Colonic mucosa (tissue), 4 donors: ENCODE measurements at regions not wholly inside any gene's neighbourhood (a gene's known extent, or its start where the extent isn't known, plus 50 kb on each side); places are given as distances from the start of the nearest gene placed in this dataset.
"Not testable (repeated sequence)": the region's sequence is repeated elsewhere in the genome, so short reads cannot be mapped to it uniquely, and the experiment has no call there.

Source experiments
- DNase-seq: peaks from one replicate; pipeline ENCODE4 v3.0.0-alpha.2; 2020
- H3K27ac ChIP-seq: fragments of 200-600 bp; one replicate; pipeline ENCODE4 v1.8.0; 2021
- H3K27me3 ChIP-seq: fragments of 200-600 bp; one replicate; pipeline ENCODE4 v1.8.0; 2021
- H3K36me3 ChIP-seq: fragments of 200-600 bp; one replicate; pipeline ENCODE4 v1.8.0; 2021
- H3K4me1 ChIP-seq: fragments of 200-600 bp; one replicate; pipeline ENCODE4 v1.8.0; 2021; ENCODE audit warnings: mild to moderate bottlenecking
- H3K4me3 ChIP-seq: fragments of 200-600 bp; one replicate; pipeline ENCODE4 v1.8.0; 2021
- H3K9ac ChIP-seq, 2 donors: one replicate each; pipeline ENCODE4 v1.7.0; 2013; ENCODE audit warnings: control low read depth in 2 of 2, low read depth in 2 of 2, low read length in 2 of 2
- H3K9me3 ChIP-seq: fragments of 200-600 bp; one replicate; pipeline ENCODE4 v1.8.0; 2021
- intact Hi-C: fragments of 100-400 bp; cut with DNase I; formaldehyde crosslinking; loops from one replicate; pipeline ENCODE4 v1.14.1; 2022
- TF ChIP-seq, protein P1 (sequence below): fragments of 200-600 bp; IDR thresholded peaks from one replicate; pipeline ENCODE4 v1.8.0; 2022; ENCODE audit warnings: antibody characterized with exemption, mild to moderate bottlenecking
- donor health status: healthy.
- donor health status: DM: no; HTN: no; CAD: no.
- donor health status: DM: no; HTN: no; CAD: no.

GRCh38 chr21:13827201-13827600 is 217.6 kb downstream of the POTED start:
- intact Hi-C loops, result no loop called here
- TF ChIP-seq, protein P1, sequence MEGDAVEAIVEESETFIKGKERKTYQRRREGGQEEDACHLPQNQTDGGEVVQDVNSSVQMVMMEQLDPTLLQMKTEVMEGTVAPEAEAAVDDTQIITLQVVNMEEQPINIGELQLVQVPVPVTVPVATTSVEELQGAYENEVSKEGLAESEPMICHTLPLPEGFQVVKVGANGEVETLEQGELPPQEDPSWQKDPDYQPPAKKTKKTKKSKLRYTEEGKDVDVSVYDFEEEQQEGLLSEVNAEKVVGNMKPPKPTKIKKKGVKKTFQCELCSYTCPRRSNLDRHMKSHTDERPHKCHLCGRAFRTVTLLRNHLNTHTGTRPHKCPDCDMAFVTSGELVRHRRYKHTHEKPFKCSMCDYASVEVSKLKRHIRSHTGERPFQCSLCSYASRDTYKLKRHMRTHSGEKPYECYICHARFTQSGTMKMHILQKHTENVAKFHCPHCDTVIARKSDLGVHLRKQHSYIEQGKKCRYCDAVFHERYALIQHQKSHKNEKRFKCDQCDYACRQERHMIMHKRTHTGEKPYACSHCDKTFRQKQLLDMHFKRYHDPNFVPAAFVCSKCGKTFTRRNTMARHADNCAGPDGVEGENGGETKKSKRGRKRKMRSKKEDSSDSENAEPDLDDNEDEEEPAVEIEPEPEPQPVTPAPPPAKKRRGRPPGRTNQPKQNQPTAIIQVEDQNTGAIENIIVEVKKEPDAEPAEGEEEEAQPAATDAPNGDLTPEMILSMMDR, result no peak
- Histone ChIP-seq H3K4me3 (no peak overlapping the region), H3K36me3 (no peaks in the 10 kb centered on the region), H3K9me3 (no peaks in the 10 kb centered on the region), H3K4me1 (no peaks in the 10 kb centered on the region), H3K9ac (no peak overlapping the region), H3K27me3 (no peaks in the 10 kb centered on the region), H3K27ac (no peak overlapping the region)
- no peak for DNase-seq

GRCh38 chr21:13826511-13826910 is 216.9 kb downstream of the POTED start:
- H3K36me3 ChIP-seq, H3K9me3 ChIP-seq, H3K27me3 ChIP-seq, H3K27ac ChIP-seq, H3K4me1 ChIP-seq, H3K4me3 ChIP-seq, intact Hi-C loops, DNase-seq, H3K9ac ChIP-seq: not testable (repeated sequence)

GRCh38 chr21:13825218-13825778 is 215.7 kb downstream of the POTED start:
- H3K9ac ChIP-seq, H3K4me1 ChIP-seq, H3K9me3 ChIP-seq, DNase-seq, intact Hi-C loops, H3K27ac ChIP-seq, H3K36me3 ChIP-seq, H3K4me3 ChIP-seq, H3K27me3 ChIP-seq: not testable (repeated sequence)

DNA sequence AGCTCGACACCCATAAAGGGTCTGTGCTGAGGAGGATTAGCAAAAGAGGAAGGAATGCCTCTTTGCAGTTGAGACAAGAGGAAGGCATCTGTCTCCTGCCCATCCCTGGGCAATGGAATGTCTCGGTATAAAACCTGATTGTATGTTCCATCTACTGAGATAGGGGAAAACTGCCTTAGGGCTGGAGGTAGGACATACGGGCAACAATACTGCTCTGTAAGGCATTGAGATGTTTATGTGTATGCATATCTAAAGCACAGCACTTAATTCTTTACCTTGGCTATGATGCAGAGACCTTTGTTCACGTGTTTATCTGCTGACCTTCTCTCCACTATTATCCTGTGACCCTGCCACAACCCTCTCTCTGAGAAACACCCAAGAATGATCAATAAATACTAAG is 210.7 kb downstream of the POTED start:
- DNase-seq, H3K27ac ChIP-seq, intact Hi-C loops, H3K4me1 ChIP-seq, H3K27me3 ChIP-seq, H3K36me3 ChIP-seq, H3K9ac ChIP-seq, H3K9me3 ChIP-seq, H3K4me3 ChIP-seq: not testable (repeated sequence)

- H3K36me3 ChIP-seq, H3K27ac ChIP-seq, H3K4me3 ChIP-seq, H3K4me1 ChIP-seq, intact Hi-C loops, H3K27me3 ChIP-seq, DNase-seq, H3K9ac ChIP-seq, H3K9me3 ChIP-seq: not testable (repeated sequence)
These were observed 202.6 kb downstream of the POTED start for GRCh38 chr21:13812191-13812590.

DNA sequence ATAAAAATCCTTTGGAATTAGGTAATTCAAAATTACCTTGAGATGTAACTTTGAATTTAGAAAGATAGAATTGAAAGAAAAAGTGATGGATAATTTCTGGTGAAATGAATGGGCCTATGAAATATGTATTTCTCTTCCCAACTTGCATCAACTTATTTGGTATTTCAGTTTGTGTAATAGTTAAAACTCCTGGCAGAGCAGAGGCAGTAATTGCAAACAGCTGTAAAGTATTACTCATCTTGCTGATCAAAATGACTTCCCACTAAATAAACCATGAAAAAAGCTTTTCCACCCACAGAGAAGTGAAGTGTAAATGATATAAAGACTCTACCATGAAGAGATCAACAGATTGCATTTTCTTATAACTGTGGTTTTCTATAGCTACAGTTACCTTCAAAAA is 201.0 kb downstream of the POTED start:
- H3K4me3 ChIP-seq, intact Hi-C loops: not testable (repeated sequence)

DNA sequence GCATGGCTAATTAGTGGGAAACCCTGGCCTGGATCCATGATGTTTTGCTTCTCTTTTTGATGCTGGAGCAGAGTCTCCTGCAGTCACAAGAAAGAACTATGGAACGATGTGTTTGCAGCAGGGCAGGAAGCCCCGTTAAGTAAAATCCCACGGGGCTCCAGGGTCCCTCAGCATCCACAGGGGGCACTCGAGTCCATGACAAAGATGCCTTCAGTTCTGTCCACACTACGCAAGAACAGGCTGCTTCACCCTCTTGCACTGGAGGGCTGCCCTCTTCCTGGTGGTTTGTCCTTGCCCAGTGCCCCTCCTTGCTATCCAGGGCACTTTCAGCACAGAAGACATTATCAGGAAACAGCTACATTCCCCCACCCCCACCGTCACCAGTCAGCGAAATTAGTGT is 196.9 kb downstream of the POTED start:
- H3K4me3 ChIP-seq, H3K4me1 ChIP-seq, DNase-seq, H3K27ac ChIP-seq, H3K36me3 ChIP-seq, H3K9me3 ChIP-seq, H3K27me3 ChIP-seq, H3K9ac ChIP-seq, intact Hi-C loops: not testable (repeated sequence)

More for the DNA sequence above, 201.0 kb downstream of the POTED start:
- H3K27ac ChIP-seq, DNase-seq, H3K9me3 ChIP-seq, H3K36me3 ChIP-seq, H3K27me3 ChIP-seq, H3K9ac ChIP-seq, H3K4me1 ChIP-seq: not testable (repeated sequence)

- H3K27ac ChIP-seq, H3K9me3 ChIP-seq, H3K9ac ChIP-seq, H3K4me3 ChIP-seq, H3K4me1 ChIP-seq, intact Hi-C loops, DNase-seq, H3K27me3 ChIP-seq, H3K36me3 ChIP-seq: not testable (repeated sequence)
These were observed 193.2 kb downstream of the POTED start for GRCh38 chr21:13802757-13803156.
